Lower leg skin (tissue), 3 donors: ENCODE measurements at regions not wholly inside any gene's neighbourhood (a gene's known extent, or its start where the extent isn't known, plus 50 kb on each side); places are given as distances from the start of the nearest gene placed in this dataset.

Experiments used
- CTCF ChIP-seq, 3 donors: fragments of 450-650 bp; IDR thresholded peaks; one replicate each; pipeline ENCODE4 v1.5.1; 2016; ENCODE audit warnings: antibody characterized with exemption in 3 of 3, mild to moderate bottlenecking in 3 of 3, moderate library complexity in 2 of 3
- POLR2A ChIP-seq, 2 donors: fragments of 450-650 bp; IDR thresholded peaks; one replicate each; pipeline ENCODE4 v1.6.1; 2016 to 2017; ENCODE audit warnings: antibody characterized with exemption in 2 of 2, mild to moderate bottlenecking in 1 of 2, moderate library complexity in 1 of 2

- TF ChIP-seq CTCF (IDR thresholded peaks at IDR 0.05) (no peak), POLR2A (IDR thresholded peaks at IDR 0.05) (no peak)
Measured at GRCh38 chr16:87195161-87195560, 122.0 kb downstream of the C16orf95 start.
